A549 (cell line): ENCODE measurements at regions not wholly inside any gene's neighbourhood (a gene's known extent, or its start where the extent isn't known, plus 50 kb on each side); places are given as distances from the start of the nearest gene placed in this dataset.

Source experiments
- CEBPB ChIP-seq, 2 experiments: fragments of >200 bp in 1 of 2; sonication (Bioruptor Twin) in 1 of 2; formaldehyde crosslinking in 1 of 2; IDR thresholded peaks; 2 replicates each; pipeline ENCODE4 v1.6.1; 2012 to 2016
- CHD4 ChIP-seq: fragments of 200-600 bp; sonication (generic); IDR thresholded peaks from 2 replicates; pipeline ENCODE4 v1.6.1; 2016; ENCODE audit warnings: antibody characterized with exemption, mild to moderate bottlenecking, borderline replicate concordance
- JUN ChIP-seq, 2 experiments: fragments of >200 bp; sonication (Bioruptor Twin); formaldehyde crosslinking; IDR thresholded peaks; 2 replicates in 1 of 2; 3 replicates in 1 of 2; pipeline ENCODE4 v1.6.1; 2016 to 2017
- MYC ChIP-seq: IDR thresholded peaks from 2 replicates; pipeline ENCODE4 v1.6.1; 2012; ENCODE audit warnings: mild to moderate bottlenecking, inconsistent platforms, low read length, improper control_type of control experiment, borderline replicate concordance
- PHF8 ChIP-seq: fragments of 200-600 bp; sonication (generic); IDR thresholded peaks from 2 replicates; pipeline ENCODE4 v1.6.1; 2016; ENCODE audit warnings: low read depth, mild to moderate bottlenecking, antibody characterized with exemption, moderate library complexity, borderline replicate concordance
- POLR2A ChIP-seq: IDR thresholded peaks from 2 replicates; pipeline ENCODE4 v1.6.1; 2012; ENCODE audit warnings: mild to moderate bottlenecking, low read length
- RAD21 ChIP-seq, 2 experiments: fragments of >200 bp in 1 of 2; sonication (Bioruptor Twin) in 1 of 2; formaldehyde crosslinking in 1 of 2; IDR thresholded peaks in 1 of 2; conservative IDR thresholded peaks in 1 of 2; 2 replicates in 1 of 2; 3 replicates in 1 of 2; pipeline ENCODE4 v1.6.1; 2012 to 2018; ENCODE audit warnings: inconsistent platforms in 1 of 2
- RARB ChIP-seq: fragments of 250-450 bp; sonication (Bioruptor Pico); IDR thresholded peaks from 2 replicates; pipeline ENCODE4 v1.8.0; 2021; ENCODE audit warnings: mild to moderate bottlenecking, moderate library complexity
- RCOR1 ChIP-seq: fragments of 150-350 bp; IDR thresholded peaks from 2 replicates; pipeline ENCODE4 v1.6.1; 2014; ENCODE audit warnings: antibody characterized with exemption, low read length, low read depth
- SREBF2 ChIP-seq: fragments of 450-650 bp; IDR thresholded peaks from 2 replicates; pipeline ENCODE4 v1.6.1; 2014; ENCODE audit warnings: mild to moderate bottlenecking, moderate library complexity
- ZSCAN20 ChIP-seq: fragments of 250-450 bp; sonication (Bioruptor Pico); IDR thresholded peaks from 2 replicates; pipeline ENCODE4 v1.8.0; 2022; ENCODE audit warnings: mild to moderate bottlenecking, moderate library complexity
- TF ChIP-seq, protein P1 (sequence below): fragments of >200 bp; sonication (Bioruptor Twin); formaldehyde crosslinking; IDR thresholded peaks from 3 replicates; pipeline ENCODE4 v1.5.1; 2016
- TF ChIP-seq, protein P2 (sequence below): fragments of >200 bp; sonication (Bioruptor Twin); formaldehyde crosslinking; IDR thresholded peaks from 3 replicates; pipeline ENCODE4 v1.6.1; 2016

DNA sequence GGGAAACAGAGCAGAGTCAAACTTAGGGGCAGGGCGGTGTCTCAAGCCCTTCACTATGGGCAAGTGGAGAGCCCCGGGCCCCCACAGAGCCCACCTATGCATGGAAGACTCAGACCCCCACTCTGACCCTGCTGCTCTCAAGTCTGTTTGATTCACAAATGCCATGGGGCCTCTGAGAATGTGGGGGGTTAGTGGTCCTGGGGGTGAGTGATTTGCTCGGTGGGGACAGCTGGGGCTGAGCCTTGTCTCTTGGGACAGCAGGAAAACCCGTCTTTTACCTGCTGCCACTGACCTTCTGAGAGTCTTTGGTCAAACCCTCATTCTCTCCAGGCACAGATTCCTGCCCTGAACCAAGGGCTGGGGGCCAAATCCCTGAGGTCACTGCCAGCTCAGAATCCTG lies 201.0 kb upstream of the RTL1 start:
- no peak for TF ChIP-seq POLR2A
- no peak for TF ChIP-seq MYC
- TF ChIP-seq, protein P1, sequence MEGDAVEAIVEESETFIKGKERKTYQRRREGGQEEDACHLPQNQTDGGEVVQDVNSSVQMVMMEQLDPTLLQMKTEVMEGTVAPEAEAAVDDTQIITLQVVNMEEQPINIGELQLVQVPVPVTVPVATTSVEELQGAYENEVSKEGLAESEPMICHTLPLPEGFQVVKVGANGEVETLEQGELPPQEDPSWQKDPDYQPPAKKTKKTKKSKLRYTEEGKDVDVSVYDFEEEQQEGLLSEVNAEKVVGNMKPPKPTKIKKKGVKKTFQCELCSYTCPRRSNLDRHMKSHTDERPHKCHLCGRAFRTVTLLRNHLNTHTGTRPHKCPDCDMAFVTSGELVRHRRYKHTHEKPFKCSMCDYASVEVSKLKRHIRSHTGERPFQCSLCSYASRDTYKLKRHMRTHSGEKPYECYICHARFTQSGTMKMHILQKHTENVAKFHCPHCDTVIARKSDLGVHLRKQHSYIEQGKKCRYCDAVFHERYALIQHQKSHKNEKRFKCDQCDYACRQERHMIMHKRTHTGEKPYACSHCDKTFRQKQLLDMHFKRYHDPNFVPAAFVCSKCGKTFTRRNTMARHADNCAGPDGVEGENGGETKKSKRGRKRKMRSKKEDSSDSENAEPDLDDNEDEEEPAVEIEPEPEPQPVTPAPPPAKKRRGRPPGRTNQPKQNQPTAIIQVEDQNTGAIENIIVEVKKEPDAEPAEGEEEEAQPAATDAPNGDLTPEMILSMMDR, result no peak
- no peak for TF ChIP-seq SREBF2
- no peak for TF ChIP-seq JUN (IDR thresholded peaks at IDR 0.05)
- TF ChIP-seq ZSCAN20 (CRISPR knock-in tag), result no peak
- TF ChIP-seq, protein P2, sequence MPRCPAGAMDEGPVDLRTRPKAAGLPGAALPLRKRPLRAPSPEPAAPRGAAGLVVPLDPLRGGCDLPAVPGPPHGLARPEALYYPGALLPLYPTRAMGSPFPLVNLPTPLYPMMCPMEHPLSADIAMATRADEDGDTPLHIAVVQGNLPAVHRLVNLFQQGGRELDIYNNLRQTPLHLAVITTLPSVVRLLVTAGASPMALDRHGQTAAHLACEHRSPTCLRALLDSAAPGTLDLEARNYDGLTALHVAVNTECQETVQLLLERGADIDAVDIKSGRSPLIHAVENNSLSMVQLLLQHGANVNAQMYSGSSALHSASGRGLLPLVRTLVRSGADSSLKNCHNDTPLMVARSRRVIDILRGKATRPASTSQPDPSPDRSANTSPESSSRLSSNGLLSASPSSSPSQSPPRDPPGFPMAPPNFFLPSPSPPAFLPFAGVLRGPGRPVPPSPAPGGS, result no peak
- no peak for TF ChIP-seq CHD4
- no peak for TF ChIP-seq PHF8
- TF ChIP-seq RCOR1, result no peak
- no peak for TF ChIP-seq RARB (CRISPR knock-in tag)
- TF ChIP-seq CEBPB (IDR thresholded peaks at IDR 0.05), result no peak
- TF ChIP-seq RAD21 (conservative IDR thresholded peaks at IDR 0.05 in 1 of 2, IDR thresholded peaks at IDR 0.05 in 1 of 2), result no peak
